Epidermal melanocyte (primary cell): ENCODE measurements at regions not wholly inside any gene's neighbourhood (a gene's known extent, or its start where the extent isn't known, plus 50 kb on each side); places are given as distances from the start of the nearest gene placed in this dataset.

ENCODE experiments used
- DNase-seq: peaks from one replicate; pipeline ENCODE4 v3.0.0; 2011; ENCODE audit warnings: low spot score; ENCODE audit not compliant: insufficient read length

GRCh38 chr6:108778421-108779186 lies 69.6 kb upstream of the ARMC2 start:
- DNase-seq, result no peak

DNA sequence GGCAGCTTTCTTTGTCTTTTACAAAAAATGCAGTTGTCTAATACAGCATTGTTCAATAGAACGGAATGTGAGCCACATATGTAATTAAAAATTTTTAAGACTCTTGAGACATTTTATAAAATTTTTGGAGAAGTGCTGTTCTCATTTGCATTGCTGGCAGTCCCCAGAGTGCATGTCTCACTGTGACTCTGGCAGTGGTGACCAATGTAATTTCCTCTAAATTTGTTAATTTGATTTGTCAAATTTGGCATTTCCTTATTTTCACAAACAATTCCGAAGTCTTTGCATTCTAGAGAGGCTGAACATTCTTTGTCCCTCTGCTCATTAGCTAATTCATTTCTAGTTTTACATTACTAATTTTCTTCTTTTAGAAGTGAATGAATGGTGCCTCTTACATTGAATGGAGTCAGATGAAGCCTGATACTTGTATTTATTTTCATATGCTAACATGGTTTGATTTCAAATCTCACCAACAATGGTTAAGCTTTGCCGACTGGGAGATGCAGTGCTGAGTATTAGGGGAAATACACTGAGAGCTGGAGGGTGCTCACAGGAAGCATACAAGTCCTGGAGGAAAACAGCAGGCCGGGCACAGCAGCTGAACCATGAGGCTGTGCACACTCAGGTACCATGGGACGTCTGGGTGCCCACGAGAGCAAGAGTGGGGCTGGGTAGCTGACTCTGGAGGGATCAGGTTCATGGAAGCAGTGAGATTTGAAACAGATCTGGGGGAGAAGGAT lies 68.5 kb upstream of the ARMC2 start:
- no peak for DNase-seq

- DNase-seq, result no peak
These were observed 67.4 kb upstream of the ARMC2 start for GRCh38 chr6:108780784-108781183.

GRCh38 chr6:108781419-108782100 lies 66.7 kb upstream of the ARMC2 start:
- DNase-seq, result no peak

DNA sequence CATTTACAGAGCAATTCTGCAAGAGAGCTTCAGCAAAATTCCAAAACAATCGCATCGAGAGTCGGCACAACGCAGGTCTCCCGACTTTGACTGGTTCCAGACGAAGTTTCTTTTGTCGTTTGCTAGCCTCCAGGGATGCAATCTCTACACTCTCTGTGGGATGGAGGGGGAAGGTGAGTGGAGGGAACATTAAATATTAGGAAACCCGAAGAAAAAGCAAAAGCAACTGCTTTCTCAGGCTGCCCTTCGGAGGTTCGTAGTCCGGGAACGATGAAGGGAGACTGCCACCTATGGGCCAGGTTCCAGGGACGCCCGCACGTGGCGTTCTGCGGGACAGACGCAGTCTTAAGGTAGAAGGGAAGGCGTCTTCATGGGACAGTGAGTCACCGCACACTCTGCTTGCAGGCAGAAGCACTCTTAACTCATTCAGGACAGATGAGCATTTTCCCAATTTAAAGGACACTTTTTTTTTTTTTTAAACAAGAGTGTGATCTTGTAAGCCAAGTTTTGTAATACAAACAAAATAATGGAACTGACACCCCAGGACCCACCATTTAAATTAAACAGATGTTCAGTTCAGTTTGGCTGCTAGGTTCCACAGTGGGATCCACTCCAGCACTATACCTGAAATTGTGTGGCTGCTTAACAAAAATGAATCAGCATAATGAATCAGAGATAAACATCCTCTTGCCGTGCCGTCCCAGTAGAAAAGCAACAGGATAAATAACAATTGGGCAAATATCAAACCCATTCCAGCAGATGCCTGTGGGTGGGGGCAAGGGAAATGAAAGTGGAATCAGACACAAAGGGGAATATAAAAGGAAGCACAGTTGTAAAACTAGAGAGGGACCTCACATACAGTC lies 65.8 kb upstream of the ARMC2 start:
- peak; percentile 80 for DNase-seq

GRCh38 chr6:108785653-108786052 lies 62.6 kb upstream of the ARMC2 start:
- DNase-seq, result no peak

DNA sequence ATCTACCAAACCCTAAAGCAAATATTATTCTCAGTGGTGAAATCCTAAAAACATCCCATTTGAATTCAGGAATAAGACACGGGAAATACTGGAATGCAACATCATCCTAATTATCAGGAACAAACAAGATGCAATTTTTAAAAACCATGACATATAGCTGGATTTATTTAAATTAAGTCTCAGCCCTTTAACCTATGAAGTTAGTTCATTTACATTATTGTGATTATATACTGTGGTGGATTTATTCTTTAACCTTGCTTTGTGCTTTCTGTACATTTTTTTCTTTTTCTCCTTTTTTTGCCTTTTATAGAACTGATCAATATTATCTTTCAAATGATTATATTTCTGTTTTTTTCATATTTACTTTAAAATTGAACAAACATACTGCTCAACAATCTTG lies 59.8 kb upstream of the ARMC2 start:
- DNase-seq, result no peak

GRCh38 chr6:108789475-108789874 lies 58.7 kb upstream of the ARMC2 start:
- DNase-seq, result no peak

- no peak for DNase-seq
These were observed 56.5 kb upstream of the ARMC2 start for GRCh38 chr6:108791700-108792099.

- DNase-seq, result no peak
These were observed 54.5 kb upstream of the ARMC2 start for GRCh38 chr6:108793516-108794251.

- DNase-seq, result no peak
These were observed 53.1 kb upstream of the ARMC2 start for GRCh38 chr6:108795122-108795521.

DNA sequence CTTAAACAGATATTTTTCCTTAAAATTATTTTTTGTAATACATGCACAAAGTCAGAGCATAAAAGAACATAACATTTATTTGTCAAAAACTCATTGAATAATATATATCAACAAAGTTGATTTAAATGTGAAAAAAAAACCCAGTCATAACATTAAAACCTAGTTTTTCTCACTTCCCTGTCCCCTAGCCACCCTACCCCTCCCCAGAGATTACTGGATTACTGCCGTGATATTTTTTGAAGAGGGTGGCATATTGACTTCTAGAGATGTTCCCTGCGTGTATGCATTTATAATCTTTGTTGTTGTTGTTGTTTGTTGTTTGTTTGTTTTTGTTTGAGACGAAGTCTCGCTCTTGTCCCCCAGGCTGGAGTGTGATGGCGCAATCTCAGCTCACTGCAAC lies 52.4 kb upstream of the ARMC2 start:
- DNase-seq, result no peak

DNA sequence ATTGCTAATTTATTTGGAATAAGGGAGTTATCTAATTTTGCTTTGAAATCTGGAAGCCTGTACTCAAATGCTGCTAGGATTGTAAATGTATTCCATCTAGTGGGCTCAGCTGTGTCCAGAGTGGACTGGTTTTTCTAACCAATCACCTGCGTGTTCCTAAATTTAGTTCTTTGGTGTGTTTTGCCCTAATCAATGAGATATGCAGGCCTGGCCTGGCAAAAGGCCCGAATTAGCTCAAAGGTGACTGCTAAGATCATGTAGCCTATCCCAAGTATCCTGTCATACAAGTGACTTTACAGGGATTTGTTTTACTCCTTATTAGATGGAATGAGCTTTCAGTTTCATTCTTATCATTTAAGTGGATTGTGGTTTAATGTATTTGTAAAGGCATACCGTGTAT lies 51.3 kb upstream of the ARMC2 start:
- DNase-seq, result no peak

- DNase-seq, result no peak
These were observed 50.1 kb upstream of the ARMC2 start for GRCh38 chr6:108797951-108798669.
